ENCODE measurements at regions not wholly inside any gene's neighbourhood (a gene's known extent, or its start where the extent isn't known, plus 50 kb on each side); places are given as distances from the start of the nearest gene placed in this dataset.

- Histone ChIP-seq H3K36me3 (replicated peaks) (no peaks in the 10 kb centered on the region), H3K27me3 (replicated peaks) (no peaks in the 10 kb centered on the region), H3K27ac (no peak overlapping the region), H3K4me3 (ENCODE audit: low read depth, low read length) (no peak overlapping the region)
- no peak for DNase-seq
- no peak for TF ChIP-seq CTCF (IDR thresholded peaks at IDR 0.05; ENCODE audit: low read depth, low read length, missing control alignments)
- in situ Hi-C loops (cut with HindIII; ENCODE audit: low pct_ligation_motif_present, low sequenced_read_pairs): no loop called here
Measured at GRCh38 chr1:222140206-222140605, 398.3 kb upstream of the DUSP10 start.

- TF ChIP-seq CTCF (IDR thresholded peaks at IDR 0.05; ENCODE audit: low read depth, low read length, missing control alignments): no peak
- in situ Hi-C loops (cut with HindIII; ENCODE audit: low pct_ligation_motif_present, low sequenced_read_pairs): no loop called here
- Histone ChIP-seq H3K27me3 (replicated peaks) (no peaks in the 10 kb centered on the region), H3K27ac (no peak overlapping the region), H3K36me3 (replicated peaks) (no peaks in the 10 kb centered on the region), H3K4me3 (ENCODE audit: low read depth, low read length) (no peak overlapping the region)
- DNase-seq: no peak
Measured at GRCh38 chr1:222138095-222138494, 396.2 kb upstream of the DUSP10 start.

GRCh38 chr1:222136869-222137268 is 395.0 kb upstream of the DUSP10 start:
- Histone ChIP-seq H3K4me3 (ENCODE audit: low read depth, low read length) (no peak overlapping the region), H3K36me3 (replicated peaks) (no peaks in the 10 kb centered on the region), H3K27ac (no peak overlapping the region), H3K27me3 (replicated peaks) (no peaks in the 10 kb centered on the region)
- no peak for TF ChIP-seq CTCF (IDR thresholded peaks at IDR 0.05; ENCODE audit: low read depth, low read length, missing control alignments)
- no peak for DNase-seq
- in situ Hi-C loops (cut with HindIII; ENCODE audit: low pct_ligation_motif_present, low sequenced_read_pairs): no loop called here

- no peak overlapping the region for H3K27ac ChIP-seq
- no peak for TF ChIP-seq CTCF (IDR thresholded peaks at IDR 0.05; ENCODE audit: low read depth, low read length, missing control alignments)
- H3K4me3 ChIP-seq (ENCODE audit: low read depth, low read length): no peak overlapping the region
- DNase-seq: no peak
- H3K27me3 ChIP-seq (replicated peaks): no peaks in the 10 kb centered on the region
- in situ Hi-C loops (cut with HindIII; ENCODE audit: low pct_ligation_motif_present, low sequenced_read_pairs): no loop called here
- no peaks in the 10 kb centered on the region for H3K36me3 ChIP-seq (replicated peaks)
Measured at GRCh38 chr1:222129041-222129440, 387.2 kb upstream of the DUSP10 start.

- Histone ChIP-seq H3K4me3 (ENCODE audit: low read depth, low read length) (no peak overlapping the region), H3K36me3 (replicated peaks) (no peaks in the 10 kb centered on the region), H3K27me3 (replicated peaks) (no peaks in the 10 kb centered on the region), H3K27ac (no peak overlapping the region)
- TF ChIP-seq CTCF (IDR thresholded peaks at IDR 0.05; ENCODE audit: low read depth, low read length, missing control alignments): no peak
- DNase-seq: no peak
- in situ Hi-C loops (cut with HindIII; ENCODE audit: low pct_ligation_motif_present, low sequenced_read_pairs): no loop called here
Measured at GRCh38 chr1:222127526-222128152, 385.8 kb upstream of the DUSP10 start.

GRCh38 chr1:222127096-222127495 is 385.2 kb upstream of the DUSP10 start:
- DNase-seq: no peak
- H3K27ac ChIP-seq: no peak overlapping the region
- no peaks in the 10 kb centered on the region for H3K27me3 ChIP-seq (replicated peaks)
- in situ Hi-C loops (cut with HindIII; ENCODE audit: low pct_ligation_motif_present, low sequenced_read_pairs): no loop called here
- no peak for TF ChIP-seq CTCF (IDR thresholded peaks at IDR 0.05; ENCODE audit: low read depth, low read length, missing control alignments)
- H3K4me3 ChIP-seq (ENCODE audit: low read depth, low read length): no peak overlapping the region
- no peaks in the 10 kb centered on the region for H3K36me3 ChIP-seq (replicated peaks)

All from brain microvascular endothelial cell (primary cell).